ENCODE measurements at regions not wholly inside any gene's neighbourhood (a gene's known extent, or its start where the extent isn't known, plus 50 kb on each side); places are given as distances from the start of the nearest gene placed in this dataset.

DNA sequence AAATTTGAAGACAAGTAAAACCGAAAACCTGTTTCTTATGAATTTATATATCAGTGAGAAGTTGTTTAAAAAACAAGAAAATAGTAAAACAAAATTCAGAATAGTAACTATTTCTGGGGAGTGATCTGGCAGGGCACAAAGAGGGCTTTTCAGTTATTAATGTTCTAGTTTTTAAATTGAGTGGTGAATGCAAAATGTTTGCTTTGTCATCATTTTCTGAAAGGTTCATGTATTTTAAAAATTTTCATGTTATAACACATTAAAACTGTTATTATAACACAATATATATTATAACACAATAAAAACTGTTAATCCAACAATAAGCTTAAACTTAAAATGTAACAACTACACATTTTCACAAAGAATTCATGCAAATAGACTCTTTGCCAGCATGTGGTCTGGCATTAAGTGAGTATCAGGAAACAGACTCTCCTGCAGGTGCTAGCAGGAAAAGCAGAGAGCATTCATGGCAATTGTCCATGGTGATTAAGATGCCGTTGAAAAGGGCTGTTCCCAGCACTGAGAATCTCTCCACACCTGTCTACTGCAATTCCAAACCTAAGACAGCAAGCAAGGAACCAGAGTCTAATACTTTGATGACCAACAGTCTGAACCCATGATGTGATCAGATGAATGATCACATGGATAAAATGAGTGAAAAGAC lies 204.9 kb downstream of the TBX15 start:
- TF ChIP-seq TAF1 (IDR thresholded peaks at IDR 0.05; ENCODE audit: low read depth, low read length), result no peak
- TF ChIP-seq POLR2A (IDR thresholded peaks at IDR 0.05; ENCODE audit: low read depth, low read length), result no peak
- TF ChIP-seq POLR2AphosphoS5 (IDR thresholded peaks at IDR 0.05; ENCODE audit: low read depth, low read length), result no peak
- no peak for TF ChIP-seq POU2F2 (IDR thresholded peaks at IDR 0.05; ENCODE audit: low read depth, low read length)
- no peak for TF ChIP-seq PAX5 (IDR thresholded peaks at IDR 0.05; ENCODE audit: insufficient read depth, low read length, severe bottlenecking)

Data from GM12891 (cell line).